A549 (cell line): ENCODE measurements at regions not wholly inside any gene's neighbourhood (a gene's known extent, or its start where the extent isn't known, plus 50 kb on each side); places are given as distances from the start of the nearest gene placed in this dataset.

Experiments used
- ATAC-seq, 2 experiments: fragments of 200-7000 bp in 1 of 2; fragments of >200 bp in 1 of 2; cut with Nextera tagmentation in 1 of 2; cut with Tn5 transposase in 1 of 2; 3 replicates each; pipeline versions ENCODE4 v1.8.0 to v1.9.1; 2018 to 2020; ENCODE audit warnings: mild to moderate bottlenecking in 1 of 2, moderate library complexity in 1 of 2
- CTCF ChIA-PET: fragments of 300-600 bp; sonication (Branson Sonifier 250); formaldehyde crosslinking; extraction: SDS; loops from one replicate; lab custom pipeline; 2021; ENCODE audit warnings: antibody characterized with exemption, inconsistent platforms; lab: Yijun Ruan, JAX
- POLR2A ChIA-PET: fragments of 350-600 bp; formaldehyde crosslinking; extraction: SDS; loops from one replicate; lab custom pipeline; 2021; ENCODE audit warnings: antibody characterized with exemption, inconsistent platforms; lab: Yijun Ruan, JAX
- DNase-seq, 2 experiments: peaks; one replicate each; pipeline versions ENCODE4 v3.0.0 to v3.0.0-alpha.2; 2011 to 2016; ENCODE audit warnings: low read depth in 1 of 2, low spot score in 1 of 2
- FAIRE-seq: peaks from 2 replicates; lab custom pipeline; 2011; peaks lifted over from hg19 to GRCh38; lab: Jason Lieb, UNC
- H3K27ac ChIP-seq, 2 experiments: fragments of >200 bp; sonication (Bioruptor Twin); formaldehyde crosslinking; 3 replicates each; pipeline ENCODE4 v1.5.1; 2016 to 2017
- H3K4me1 ChIP-seq: fragments of >200 bp; sonication (Bioruptor Twin); formaldehyde crosslinking; 3 replicates; pipeline ENCODE4 v1.6.1; 2016
- H3K4me2 ChIP-seq: fragments of >200 bp; sonication (Bioruptor Twin); formaldehyde crosslinking; 3 replicates; pipeline ENCODE4 v1.6.1; 2016
- H3K4me3 ChIP-seq: fragments of >200 bp; sonication (Bioruptor Twin); formaldehyde crosslinking; 3 replicates; pipeline ENCODE4 v1.5.1; 2016
- H3K9me3 ChIP-seq: fragments of >200 bp; sonication (Bioruptor Twin); formaldehyde crosslinking; 3 replicates; pipeline ENCODE4 v1.6.1; 2016
- ATOH8 ChIP-seq: fragments of 250-450 bp; sonication (Bioruptor Pico); IDR thresholded peaks from 2 replicates; pipeline ENCODE4 v1.5.0; 2020; ENCODE audit warnings: low read depth, mild to moderate bottlenecking, moderate library complexity
- BHLHE40 ChIP-seq: IDR thresholded peaks from 2 replicates; pipeline ENCODE4 v1.6.1; 2012; ENCODE audit warnings: low read depth, low read length, inconsistent platforms
- CBX2 ChIP-seq: fragments of 200-600 bp; sonication (generic); IDR thresholded peaks from 2 replicates; pipeline ENCODE4 v1.6.1; 2016; ENCODE audit warnings: low read depth, mild to moderate bottlenecking, borderline replicate concordance
- CEBPB ChIP-seq, 2 experiments: fragments of >200 bp in 1 of 2; sonication (Bioruptor Twin) in 1 of 2; formaldehyde crosslinking in 1 of 2; IDR thresholded peaks; 2 replicates each; pipeline ENCODE4 v1.6.1; 2012 to 2016
- E2F6 ChIP-seq: IDR thresholded peaks from 2 replicates; pipeline ENCODE4 v1.6.1; 2012; ENCODE audit warnings: low read depth, borderline replicate concordance
- ESRRA ChIP-seq: fragments of 150-350 bp; IDR thresholded peaks from 2 replicates; pipeline ENCODE4 v1.6.1; 2014; ENCODE audit warnings: mild to moderate bottlenecking, low read length, borderline replicate concordance
- FOXS1 ChIP-seq: fragments of 250-450 bp; sonication (Bioruptor Pico); IDR thresholded peaks from 2 replicates; pipeline ENCODE4 v1.5.0; 2020; ENCODE audit warnings: mild to moderate bottlenecking, moderate library complexity
- GATA3 ChIP-seq: IDR thresholded peaks from 2 replicates; pipeline ENCODE4 v1.6.1; 2012; ENCODE audit warnings: borderline replicate concordance
- HEYL ChIP-seq: fragments of 250-450 bp; sonication (Bioruptor Pico); IDR thresholded peaks from 2 replicates; pipeline ENCODE4 v1.8.0; 2021; ENCODE audit warnings: mild to moderate bottlenecking, moderate library complexity
- HOXB5 ChIP-seq: fragments of 250-450 bp; sonication (Bioruptor Pico); IDR thresholded peaks from 2 replicates; pipeline ENCODE4 v1.5.0; 2020; ENCODE audit warnings: mild to moderate bottlenecking, moderate library complexity
- KDM5A ChIP-seq: fragments of 200-600 bp; sonication (generic); IDR thresholded peaks from 2 replicates; pipeline ENCODE4 v1.6.1; 2016; ENCODE audit warnings: antibody characterized with exemption, mild to moderate bottlenecking
- MAFK ChIP-seq: fragments of 450-650 bp; IDR thresholded peaks from 2 replicates; pipeline ENCODE4 v1.6.1; 2014; ENCODE audit not compliant: partially characterized antibody
- NFE2L2 ChIP-seq: fragments of 150-350 bp; conservative IDR thresholded peaks from 2 replicates; pipeline ENCODE4 v1.6.1; 2014; ENCODE audit warnings: low read length
- POLR2A ChIP-seq: IDR thresholded peaks from 2 replicates; pipeline ENCODE4 v1.6.1; 2012; ENCODE audit warnings: mild to moderate bottlenecking, low read length
- RCOR1 ChIP-seq: fragments of 150-350 bp; IDR thresholded peaks from 2 replicates; pipeline ENCODE4 v1.6.1; 2014; ENCODE audit warnings: antibody characterized with exemption, low read length, low read depth
- TP53 ChIP-seq: fragments of 250-450 bp; sonication (Bioruptor Pico); IDR thresholded peaks from 2 replicates; pipeline ENCODE4 v1.5.0; 2021; ENCODE audit warnings: mild to moderate bottlenecking, moderate library complexity
- USF2 ChIP-seq: fragments of 450-650 bp; IDR thresholded peaks from 2 replicates; pipeline ENCODE4 v1.6.1; 2014; ENCODE audit warnings: antibody characterized with exemption
- ZFP36 ChIP-seq: fragments of 450-650 bp; IDR thresholded peaks from 2 replicates; pipeline ENCODE4 v1.6.1; 2014; ENCODE audit warnings: borderline replicate concordance; ENCODE audit not compliant: partially characterized antibody
- WGBS: methylation state at CpG from one replicate; pipeline ENCODE4 v1.1.6; 2017; ENCODE audit errors: missing lambda C conversion rate; 5-methylcytosine and 5-hydroxymethylcytosine counted together
- TF ChIP-seq, protein P1 (sequence below): fragments of 250-450 bp; sonication (Bioruptor Pico); IDR thresholded peaks from 2 replicates; pipeline ENCODE4 v1.5.0; 2021; ENCODE audit warnings: mild to moderate bottlenecking, moderate library complexity, borderline replicate concordance

GRCh38 chr3:117165601-117166051 is 456.0 kb downstream of the TUSC7 start:
- DNase-seq (peak in 1 of 2 experiments; percentile 2), ATAC-seq (no peak), FAIRE-seq (no peak)
- ChIA-PET POLR2A (no interaction called here), CTCF (no interaction called here)
- H3K4me2 ChIP-seq, result no peak overlapping the region
- H3K4me3 ChIP-seq, result no peak overlapping the region
- TF ChIP-seq MAFK (no peak), USF2 (no peak), KDM5A (no peak)
- no peaks in the 10 kb centered on the region for H3K9me3 ChIP-seq
- H3K4me1 ChIP-seq, result no peaks in the 10 kb centered on the region
- 50% methylated on average over 5 of the region's 5 CpGs for WGBS
- no peak overlapping the region for H3K27ac ChIP-seq

DNA sequence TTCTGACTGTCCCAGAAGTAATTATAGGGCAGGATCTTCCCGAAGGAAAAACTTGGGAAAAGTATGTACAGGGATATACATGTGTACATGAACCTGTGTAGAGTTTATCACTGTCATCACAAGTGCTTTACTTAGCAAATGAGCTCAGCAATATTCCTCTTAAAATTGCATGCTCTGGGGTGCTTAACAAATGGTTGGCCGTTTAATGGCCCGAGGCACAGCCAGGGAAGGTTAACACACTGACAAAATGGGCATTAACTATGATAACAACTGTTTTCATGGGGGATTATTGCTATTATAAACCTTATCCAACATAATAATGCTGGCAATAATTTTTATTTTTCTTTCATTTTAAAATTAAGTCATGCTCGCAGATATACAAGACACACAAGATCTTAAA is 459.3 kb downstream of the TUSC7 start:
- ChIA-PET CTCF (no interaction called here), POLR2A (no interaction called here)
- no peak overlapping the region for H3K4me3 ChIP-seq
- no peaks in the 10 kb centered on the region for H3K4me1 ChIP-seq
- H3K9me3 ChIP-seq, result no peaks in the 10 kb centered on the region
- TF ChIP-seq FOXS1 (CRISPR knock-in tag), result no peak
- no peak for TF ChIP-seq USF2
- no peak for TF ChIP-seq TP53 (CRISPR knock-in tag)
- TF ChIP-seq ESRRA, result no peak
- no peak for TF ChIP-seq POLR2A
- TF ChIP-seq NFE2L2, result no peak
- TF ChIP-seq, protein P1, sequence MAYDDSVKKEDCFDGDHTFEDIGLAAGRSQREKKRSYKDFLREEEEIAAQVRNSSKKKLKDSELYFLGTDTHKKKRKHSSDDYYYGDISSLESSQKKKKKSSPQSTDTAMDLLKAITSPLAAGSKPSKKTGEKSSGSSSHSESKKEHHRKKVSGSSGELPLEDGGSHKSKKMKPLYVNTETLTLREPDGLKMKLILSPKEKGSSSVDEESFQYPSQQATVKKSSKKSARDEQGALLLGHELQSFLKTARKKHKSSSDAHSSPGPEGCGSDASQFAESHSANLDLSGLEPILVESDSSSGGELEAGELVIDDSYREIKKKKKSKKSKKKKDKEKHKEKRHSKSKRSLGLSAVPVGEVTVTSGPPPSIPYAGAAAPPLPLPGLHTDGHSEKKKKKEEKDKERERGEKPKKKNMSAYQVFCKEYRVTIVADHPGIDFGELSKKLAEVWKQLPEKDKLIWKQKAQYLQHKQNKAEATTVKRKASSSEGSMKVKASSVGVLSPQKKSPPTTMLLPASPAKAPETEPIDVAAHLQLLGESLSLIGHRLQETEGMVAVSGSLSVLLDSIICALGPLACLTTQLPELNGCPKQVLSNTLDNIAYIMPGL (CRISPR knock-in tag), result no peak
- TF ChIP-seq HEYL (CRISPR knock-in tag), result no peak
- no peak for TF ChIP-seq ZFP36
- no peak for TF ChIP-seq BHLHE40
- TF ChIP-seq CEBPB (IDR thresholded peaks at IDR 0.05), result no peak
- TF ChIP-seq KDM5A, result no peak
- no peak for TF ChIP-seq GATA3
- no peak for TF ChIP-seq RCOR1
- TF ChIP-seq E2F6, result no peak
- no peak for TF ChIP-seq HOXB5 (CRISPR knock-in tag)
- TF ChIP-seq ATOH8 (CRISPR knock-in tag), result no peak
- TF ChIP-seq, all 56 proteins: peak for 0
- Histone ChIP-seq H3K4me2 (no peak overlapping the region), H3K27ac (no peak overlapping the region)
- DNase-seq, result no peak
- WGBS, result 30% methylated on average over 4 of the region's 4 CpGs
- no peak for FAIRE-seq
- ATAC-seq, result no peak

GRCh38 chr3:117170094-117170493 is 460.5 kb downstream of the TUSC7 start:
- ATAC-seq, result no peak
- no peak overlapping the region for H3K4me3 ChIP-seq
- TF ChIP-seq CBX2, result no peak
- no peak for FAIRE-seq
- no peak overlapping the region for H3K27ac ChIP-seq
- H3K4me1 ChIP-seq, result no peaks in the 10 kb centered on the region
- DNase-seq, result no peak
- ChIA-PET CTCF (interaction anchor here (0.5 kb wide), 1 partner anchor 32 kb away, joined by 3 read pairs; no protein-coding TSS in a partner anchor), POLR2A (no interaction called here)
- H3K9me3 ChIP-seq, result no peaks in the 10 kb centered on the region
- no peak overlapping the region for H3K4me2 ChIP-seq
